ENCODE measurements at regions not wholly inside any gene's neighbourhood (a gene's known extent, or its start where the extent isn't known, plus 50 kb on each side); places are given as distances from the start of the nearest gene placed in this dataset.
A peak's percentile ranks its signal among the peaks of the same experiment; 100 is the strongest.

GRCh38 chr10:83062871-83063270, 1076.4 kb upstream of the GHITM start:
- intact Hi-C loops (cut with DNase I) = no loop called here
- DNase-seq = no peak
- Histone ChIP-seq H3K27me3 (ENCODE audit: control insufficient read depth, insufficient read depth, low read length) (no peaks in the 10 kb centered on the region), H3K9me3 (ENCODE audit: control insufficient read depth in 2 of 3, insufficient read depth in 1 of 3, low read length in 3 of 3) (no peaks in the 10 kb centered on the region), H3K36me3 (ENCODE audit: control insufficient read depth in 2 of 3, insufficient read depth in 3 of 3, low read length in 3 of 3) (no peaks in the 10 kb centered on the region), H3K4me3 (ENCODE audit: low read length in 3 of 3) (no peak overlapping the region), H3K4me1 (ENCODE audit: control insufficient read depth in 2 of 3, insufficient read depth in 2 of 3, low read depth in 1 of 3, low read length in 3 of 3) (no peaks in the 10 kb centered on the region), H3K9ac (ENCODE audit: low read length in 3 of 3) (no peak overlapping the region), H3K27ac (ENCODE audit: low read depth in 2 of 2, low read length in 2 of 2) (no peak overlapping the region)
- TF ChIP-seq CTCF (IDR thresholded peaks at IDR 0.05; ENCODE audit: borderline replicate concordance, extremely low read depth, insufficient read depth) = no peak
- no peak for FAIRE-seq

GRCh38 chr10:83073472-83073871, 1065.8 kb upstream of the GHITM start:
- H3K4me3 ChIP-seq (ENCODE audit: low read length in 3 of 3) = no peak overlapping the region
- no peak overlapping the region for H3K9ac ChIP-seq (ENCODE audit: low read length in 3 of 3)
- no peak overlapping the region for H3K27ac ChIP-seq (ENCODE audit: low read depth in 2 of 2, low read length in 2 of 2)
- no peak for TF ChIP-seq CTCF (IDR thresholded peaks at IDR 0.05; ENCODE audit: borderline replicate concordance, extremely low read depth, insufficient read depth)
- no peaks in the 10 kb centered on the region for H3K4me1 ChIP-seq (ENCODE audit: control insufficient read depth in 2 of 3, insufficient read depth in 2 of 3, low read depth in 1 of 3, low read length in 3 of 3)
- DNase-seq (no peak), FAIRE-seq (no peak)
- no peaks in the 10 kb centered on the region for H3K9me3 ChIP-seq (ENCODE audit: control insufficient read depth in 2 of 3, insufficient read depth in 1 of 3, low read length in 3 of 3)
- H3K36me3 ChIP-seq (ENCODE audit: control insufficient read depth in 2 of 3, insufficient read depth in 3 of 3, low read length in 3 of 3) = no peaks in the 10 kb centered on the region
- intact Hi-C loops (cut with DNase I) = no loop called here
- no peaks in the 10 kb centered on the region for H3K27me3 ChIP-seq (ENCODE audit: control insufficient read depth, insufficient read depth, low read length)

GRCh38 chr10:83075016-83075814, 1064.1 kb upstream of the GHITM start:
- TF ChIP-seq CTCF (IDR thresholded peaks at IDR 0.05; ENCODE audit: borderline replicate concordance, extremely low read depth, insufficient read depth) = no peak
- H3K4me1 ChIP-seq (ENCODE audit: control insufficient read depth in 2 of 3, insufficient read depth in 2 of 3, low read depth in 1 of 3, low read length in 3 of 3) = no peaks in the 10 kb centered on the region
- no peak overlapping the region for H3K27ac ChIP-seq (ENCODE audit: low read depth in 2 of 2, low read length in 2 of 2)
- H3K27me3 ChIP-seq (ENCODE audit: control insufficient read depth, insufficient read depth, low read length) = no peaks in the 10 kb centered on the region
- no peak for FAIRE-seq
- peak in 2 of 5 donors; percentile 59 to 90 for DNase-seq
- H3K36me3 ChIP-seq (ENCODE audit: control insufficient read depth in 2 of 3, insufficient read depth in 3 of 3, low read length in 3 of 3) = no peaks in the 10 kb centered on the region
- H3K9me3 ChIP-seq (ENCODE audit: control insufficient read depth in 2 of 3, insufficient read depth in 1 of 3, low read length in 3 of 3) = no peaks in the 10 kb centered on the region
- intact Hi-C loops (cut with DNase I) = no loop called here
- no peak overlapping the region for H3K4me3 ChIP-seq (ENCODE audit: low read length in 3 of 3)
- no peak overlapping the region for H3K9ac ChIP-seq (ENCODE audit: low read length in 3 of 3)
